ENCODE measurements at regions not wholly inside any gene's neighbourhood (a gene's known extent, or its start where the extent isn't known, plus 50 kb on each side); places are given as distances from the start of the nearest gene placed in this dataset.

DNA sequence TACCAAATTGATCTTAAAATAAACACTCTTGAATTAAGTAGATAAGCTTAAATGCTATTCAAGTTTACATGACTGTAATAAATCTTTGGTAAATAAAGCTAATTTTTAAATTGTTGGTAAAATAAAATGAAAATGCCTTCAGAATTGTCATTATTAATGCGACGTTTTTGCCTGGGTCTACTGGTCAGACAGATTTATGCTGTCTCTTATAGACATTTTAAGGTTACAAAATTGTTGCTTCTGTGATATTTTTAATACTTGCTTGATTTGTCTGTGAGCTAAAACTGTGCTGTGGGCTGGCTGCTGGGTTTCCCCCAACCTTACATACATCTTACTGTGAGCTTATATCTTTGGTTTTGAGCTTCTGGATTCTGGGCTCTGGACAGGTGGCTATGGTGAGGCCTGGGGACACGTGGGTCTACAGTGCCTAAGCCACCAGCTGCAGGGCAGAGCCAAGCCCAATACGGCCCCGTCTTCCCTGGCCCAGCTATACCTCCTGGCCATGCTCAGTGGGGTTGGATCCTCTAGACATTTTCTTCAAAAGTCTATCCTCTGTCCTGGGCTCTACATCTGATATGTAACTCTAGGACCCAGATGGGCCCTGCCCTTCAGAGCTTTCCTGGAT, 81.4 kb downstream of the ETS2 start:
- DNase-seq (ENCODE audit: insufficient read length, low spot score) = no peak
- no peak for TF ChIP-seq POLR2A (IDR thresholded peaks at IDR 0.05; ENCODE audit: low read depth, low read length)
- FAIRE-seq = no peak

DNA sequence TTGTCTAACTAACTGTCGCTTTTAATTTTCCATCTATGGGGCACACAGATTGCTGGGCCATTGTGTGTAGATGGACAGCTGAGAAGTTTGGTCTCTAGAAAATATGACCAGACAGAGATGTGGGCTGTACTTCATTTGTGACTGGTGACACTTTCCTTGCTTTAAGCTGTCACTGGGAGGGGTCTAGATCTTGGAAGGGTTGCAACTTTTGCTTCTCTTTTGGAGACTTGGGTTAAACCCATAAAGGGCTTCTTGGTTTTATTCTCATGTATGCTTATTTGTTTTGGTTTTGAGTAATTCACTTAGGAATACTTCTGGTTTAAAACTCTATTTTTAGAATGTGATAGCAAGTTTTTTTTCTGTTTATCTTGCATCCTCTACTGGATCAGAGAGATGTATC, 80.2 kb downstream of the ETS2 start:
- FAIRE-seq = no peak
- TF ChIP-seq POLR2A (IDR thresholded peaks at IDR 0.05; ENCODE audit: low read depth, low read length) = no peak

DNA sequence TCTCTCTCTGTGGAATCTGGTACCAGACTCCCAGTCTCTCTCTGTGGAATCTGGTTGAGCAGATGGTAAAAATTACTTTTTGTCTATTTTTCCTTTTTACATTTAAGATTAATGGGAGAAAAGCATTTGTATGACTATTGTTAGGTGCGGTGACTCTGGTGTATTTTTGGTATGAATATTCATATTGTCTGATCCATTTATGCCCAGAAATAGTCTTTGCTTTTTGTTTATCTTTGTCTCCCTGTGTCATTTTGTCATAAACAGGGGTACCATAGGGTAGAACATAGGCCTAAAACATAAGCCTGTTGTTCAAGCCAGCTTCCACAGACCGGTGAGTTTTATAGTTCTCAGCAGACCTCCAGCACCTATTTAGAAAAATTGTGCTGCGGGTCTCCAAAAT, 78.7 kb downstream of the ETS2 start:
- TF ChIP-seq POLR2A (IDR thresholded peaks at IDR 0.05; ENCODE audit: low read depth, low read length) = no peak
- FAIRE-seq (no peak), DNase-seq (ENCODE audit: insufficient read length, low spot score) (no peak)

More for the DNA sequence above, 80.2 kb downstream of the ETS2 start:
- DNase-seq (ENCODE audit: insufficient read length, low spot score) = no peak

DNA sequence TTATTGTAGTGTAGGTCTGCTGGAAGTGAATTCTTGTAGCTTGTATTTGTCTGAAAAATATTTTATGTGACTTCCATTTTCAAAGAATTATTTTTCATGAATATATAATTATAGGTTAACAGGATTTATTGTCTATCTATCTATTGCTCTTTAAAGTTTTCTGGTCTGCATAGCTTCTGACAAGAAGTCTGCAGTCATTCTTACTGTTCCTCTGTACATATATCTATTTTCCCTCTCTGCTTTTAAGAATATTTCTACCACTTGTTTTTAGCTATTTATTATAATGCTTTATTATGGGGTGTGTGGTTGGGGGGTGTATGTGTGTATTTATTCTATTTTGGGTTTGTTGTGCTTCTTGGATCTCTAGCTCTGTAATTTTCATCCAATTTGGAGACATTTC, 77.4 kb downstream of the ETS2 start:
- FAIRE-seq (no peak), DNase-seq (ENCODE audit: insufficient read length, low spot score) (no peak)
- no peak for TF ChIP-seq POLR2A (IDR thresholded peaks at IDR 0.05; ENCODE audit: low read depth, low read length)

DNA sequence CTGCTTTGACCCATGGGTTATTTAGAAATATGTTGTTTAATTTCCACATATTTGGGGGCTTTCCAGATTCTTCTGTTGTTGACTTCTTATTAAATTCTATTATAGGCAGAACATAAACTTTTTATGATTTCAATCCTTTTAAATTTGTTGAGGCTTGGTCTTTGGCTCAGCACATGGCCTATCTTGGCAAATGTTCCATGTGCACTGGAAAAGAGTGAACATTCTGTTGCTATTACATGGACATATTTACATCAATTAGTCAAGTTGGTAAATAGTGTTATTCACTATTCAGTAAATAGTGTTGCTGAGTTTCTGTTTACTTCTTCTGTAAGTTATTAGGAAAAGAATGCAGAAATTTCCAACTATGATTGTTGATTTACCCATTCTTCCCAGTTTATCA, 75.4 kb downstream of the ETS2 start:
- no peak for DNase-seq (ENCODE audit: insufficient read length, low spot score)
- no peak for FAIRE-seq
- no peak for TF ChIP-seq POLR2A (IDR thresholded peaks at IDR 0.05; ENCODE audit: low read depth, low read length)

DNA sequence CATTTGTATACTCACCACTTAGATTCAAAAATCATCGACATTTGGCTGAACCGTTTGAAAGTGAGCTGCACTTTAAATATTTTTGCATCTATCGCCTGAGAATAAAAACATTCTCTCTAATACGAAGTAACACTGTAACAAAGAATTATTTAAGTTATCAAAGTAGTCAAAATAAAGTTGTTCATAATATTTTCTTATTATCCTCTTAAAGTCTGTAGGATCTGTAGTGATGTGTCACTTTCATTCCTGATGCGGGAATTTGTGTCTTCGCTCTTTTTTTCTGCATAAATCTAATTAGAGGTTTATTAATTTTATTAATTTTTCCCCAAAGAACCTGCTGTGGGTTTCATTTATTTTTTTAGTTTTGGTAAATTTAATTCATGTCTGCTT, 74.8 kb downstream of the ETS2 start:
- FAIRE-seq = no peak
- TF ChIP-seq POLR2A (IDR thresholded peaks at IDR 0.05; ENCODE audit: low read depth, low read length) = no peak
- no peak for DNase-seq (ENCODE audit: insufficient read length, low spot score)

DNA sequence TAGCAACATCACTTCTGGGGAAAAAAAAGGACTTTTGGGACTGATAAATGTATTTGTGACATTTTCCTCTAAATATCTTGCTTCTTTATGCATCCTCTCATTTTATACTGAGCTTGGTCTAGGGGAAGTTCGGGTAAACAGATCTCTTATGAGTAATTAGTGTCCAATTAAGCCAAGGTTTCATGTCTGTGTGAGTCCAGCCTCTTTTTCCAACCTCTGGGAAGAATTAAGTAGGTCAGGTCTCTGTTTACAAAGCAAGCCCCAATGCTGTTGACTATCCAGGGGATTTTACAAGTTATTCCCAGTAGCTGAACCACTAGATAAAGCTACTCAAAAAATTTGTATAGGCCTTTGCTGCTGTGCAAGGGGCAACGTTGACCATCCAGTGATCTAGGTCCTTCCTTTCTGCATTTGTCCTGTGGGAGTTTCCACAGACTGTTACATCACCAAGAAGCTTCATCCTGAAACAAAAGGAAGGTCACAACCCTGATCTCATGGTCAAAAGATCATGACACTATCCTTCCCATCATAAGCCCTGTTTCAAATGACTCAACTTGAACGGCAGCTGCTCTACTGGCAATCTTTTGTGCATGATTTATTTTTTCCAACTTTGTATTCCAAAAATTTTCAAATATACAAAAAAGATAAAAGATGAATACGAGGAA, 74.3 kb downstream of the ETS2 start:
- TF ChIP-seq POLR2A (IDR thresholded peaks at IDR 0.05; ENCODE audit: low read depth, low read length) = no peak
- no peak for DNase-seq (ENCODE audit: insufficient read length, low spot score)
- no peak for FAIRE-seq

DNA sequence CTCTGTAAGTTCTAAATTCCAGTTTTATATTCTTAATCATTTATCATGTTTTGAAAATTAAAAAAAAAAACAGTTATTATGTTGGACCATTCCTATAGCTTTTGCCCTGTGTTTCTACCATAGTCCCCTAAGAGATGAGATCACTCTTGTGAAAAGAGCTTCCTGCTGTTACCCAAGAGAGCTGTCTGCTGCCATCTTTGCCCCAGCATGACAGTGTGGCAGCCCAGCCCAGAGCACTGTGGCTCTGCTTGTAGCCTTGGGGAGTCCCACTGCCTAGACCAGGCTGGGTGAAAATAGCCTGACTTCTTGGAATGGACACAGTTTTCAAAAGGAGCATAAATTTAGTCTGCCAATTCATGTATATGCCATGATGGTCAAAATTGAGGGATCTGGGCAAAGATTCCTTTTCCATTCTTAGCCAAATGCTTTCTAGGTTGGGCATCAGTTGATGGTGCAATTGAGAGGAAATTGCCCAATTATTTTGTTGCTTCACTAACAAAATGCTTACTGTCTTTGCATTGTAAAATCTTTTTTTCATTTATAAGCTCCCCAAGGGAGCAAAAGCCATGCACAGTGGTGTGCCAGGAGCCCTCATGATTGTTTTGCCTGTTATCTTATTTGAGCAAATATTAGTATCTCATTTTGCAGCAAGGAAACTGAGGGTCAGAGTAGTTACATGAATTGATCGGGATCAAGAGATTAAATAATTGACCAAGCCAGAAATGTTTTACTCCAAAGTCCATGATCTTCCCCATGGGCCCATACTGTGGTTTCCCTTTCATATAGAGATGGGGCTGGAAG, 72.8 kb downstream of the ETS2 start:
- DNase-seq (ENCODE audit: insufficient read length, low spot score) (no peak), FAIRE-seq (no peak)
- TF ChIP-seq POLR2A (IDR thresholded peaks at IDR 0.05; ENCODE audit: low read depth, low read length) = no peak

DNA sequence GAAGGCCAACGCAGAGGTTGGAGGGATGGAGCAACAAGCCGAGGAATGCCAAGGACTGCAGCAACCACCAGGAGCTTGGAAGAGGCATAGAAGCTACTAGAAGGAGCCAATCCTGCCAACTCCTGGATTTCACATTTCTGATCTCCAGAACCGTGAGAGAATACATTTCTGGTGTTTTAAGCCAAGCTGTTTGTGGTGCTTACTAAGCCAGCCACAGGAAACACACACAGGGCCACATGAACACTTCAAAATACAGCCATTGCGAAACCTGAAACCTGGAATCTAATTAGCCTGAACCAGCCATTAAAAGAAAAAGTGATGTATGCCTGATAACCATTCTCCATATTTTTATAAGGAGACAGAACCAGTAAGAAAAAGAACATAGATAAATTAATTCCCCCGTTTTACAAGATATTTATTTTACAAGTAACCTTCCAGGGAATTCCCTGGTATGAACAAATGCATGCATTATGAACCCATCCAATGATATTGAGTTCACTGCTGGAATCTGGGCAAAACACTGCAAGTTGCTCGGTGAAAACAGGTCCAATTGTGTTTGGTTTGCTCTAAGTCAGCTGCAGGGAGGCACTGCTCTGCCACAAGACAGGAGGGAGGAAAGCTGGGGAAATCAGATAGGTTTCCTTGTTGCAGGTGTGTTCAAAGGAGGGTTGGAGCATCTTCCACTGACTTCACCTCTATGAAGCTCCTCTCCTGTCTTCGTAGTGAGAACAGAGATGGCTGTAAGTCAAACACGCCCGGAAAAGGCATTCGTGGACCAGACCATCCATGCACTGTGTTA, 70.2 kb downstream of the ETS2 start:
- no peak for TF ChIP-seq POLR2A (IDR thresholded peaks at IDR 0.05; ENCODE audit: low read depth, low read length)
- FAIRE-seq (no peak), DNase-seq (ENCODE audit: insufficient read length, low spot score) (no peak)
